ENCODE measurements at regions not wholly inside any gene's neighbourhood (a gene's known extent, or its start where the extent isn't known, plus 50 kb on each side); places are given as distances from the start of the nearest gene placed in this dataset.
"Not testable (repeated sequence)": the region's sequence is repeated elsewhere in the genome, so short reads cannot be mapped to it uniquely, and the experiment has no call there.

DNA sequence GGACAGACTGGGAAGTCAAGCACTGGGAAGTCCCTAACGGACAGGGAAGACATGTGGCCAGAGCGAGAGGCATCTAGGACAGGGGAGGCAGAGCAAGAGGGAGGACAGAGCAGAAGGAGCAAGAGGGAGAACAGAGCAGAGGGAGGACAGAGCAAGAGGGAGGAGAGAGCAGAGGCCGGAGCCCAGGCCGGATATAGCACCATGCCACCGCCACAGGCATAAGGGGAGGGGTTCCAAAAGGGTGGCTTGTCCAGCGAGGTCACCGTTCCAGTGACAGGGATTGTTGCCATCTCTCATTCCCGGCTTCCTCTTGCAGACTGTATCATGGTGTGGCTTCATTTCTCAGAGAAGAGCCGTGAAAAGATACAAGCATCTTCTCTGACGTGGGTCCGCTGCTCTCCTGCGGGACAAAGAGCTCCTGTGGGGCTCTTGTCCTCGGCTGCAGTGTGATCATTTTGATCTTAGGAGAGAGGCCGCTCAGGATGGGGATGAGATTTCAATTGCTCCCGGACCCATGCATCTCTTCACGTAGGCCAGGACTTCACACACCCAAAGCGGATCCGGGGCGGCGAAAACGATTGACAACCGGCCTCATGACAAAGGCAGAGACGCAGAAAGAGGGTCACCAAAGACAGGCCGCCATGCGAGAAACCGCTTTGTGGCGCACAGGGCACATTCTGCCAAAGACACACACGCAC, 160.6 kb upstream of the ZNF337 start:
- in situ Hi-C loops (cut with HindIII; ENCODE audit: low sequenced_read_pairs): not testable (repeated sequence)
- peak; percentile 24 for DNase-seq (ENCODE audit: low spot score)

DNA sequence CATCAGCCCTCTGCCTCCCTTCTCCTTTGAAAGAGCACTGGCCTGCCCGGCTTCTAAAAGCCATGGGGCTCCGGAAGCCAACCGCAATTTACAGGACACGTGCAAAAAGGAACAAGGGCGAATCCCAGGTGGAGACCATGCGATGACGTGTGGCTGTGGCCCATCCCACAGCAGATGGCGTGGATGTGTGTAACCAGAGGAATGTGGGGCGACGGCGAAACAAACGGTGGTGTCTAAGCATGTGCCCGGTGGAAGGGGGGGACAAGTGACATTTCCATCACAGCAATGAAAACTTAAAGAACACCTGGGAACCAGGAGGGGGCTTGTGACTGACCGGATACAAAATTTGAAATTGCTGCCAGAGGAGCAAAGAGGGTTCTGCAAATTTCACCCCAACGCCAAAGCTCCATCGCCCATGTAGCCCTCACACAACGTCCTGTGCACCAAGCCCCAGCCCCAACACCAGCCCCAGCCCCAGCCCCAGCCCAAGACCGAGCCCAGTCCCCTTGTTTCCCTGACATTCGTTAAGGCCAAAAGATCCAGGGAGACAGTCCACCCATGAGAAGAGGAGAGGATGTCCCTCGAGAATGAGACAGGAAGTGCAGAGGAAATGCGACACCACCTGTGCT, 159.7 kb upstream of the ZNF337 start:
- DNase-seq (ENCODE audit: low spot score): peak; percentile 23
- in situ Hi-C loops (cut with HindIII; ENCODE audit: low sequenced_read_pairs): no loop called here

DNA sequence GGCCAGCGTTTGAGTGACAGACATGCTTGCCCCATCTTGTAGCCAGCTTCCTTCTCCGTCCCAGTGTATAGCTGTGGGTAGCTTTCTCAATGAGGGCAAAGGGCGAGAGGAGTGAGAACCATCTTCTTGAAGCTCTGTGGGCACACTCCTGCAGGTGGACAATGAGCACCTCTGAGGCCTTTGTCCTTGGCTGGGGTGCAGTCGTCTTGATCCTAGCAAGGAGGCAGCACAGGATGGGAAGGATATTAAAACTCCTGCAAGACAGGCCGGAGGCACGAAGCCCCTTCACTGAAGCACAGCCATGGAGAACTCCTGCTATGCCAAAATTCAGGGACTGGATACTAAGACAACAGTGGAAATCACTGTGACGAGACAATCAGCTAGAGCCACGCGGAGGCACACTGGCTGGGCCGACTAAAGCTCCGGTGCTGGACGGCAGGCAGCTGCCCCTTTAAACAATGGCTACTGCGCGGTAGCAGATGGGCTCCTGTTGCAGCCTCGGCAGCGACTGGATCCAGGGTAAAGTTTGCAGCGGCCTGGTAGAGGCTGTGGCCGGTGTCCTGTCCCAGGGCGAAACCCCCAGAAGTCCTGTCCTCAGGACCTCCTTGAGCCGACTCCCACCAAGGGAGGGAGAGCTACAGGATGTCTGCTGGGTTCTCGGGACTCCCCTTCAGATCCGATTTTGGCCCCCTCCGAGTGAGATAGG, 159.0 kb upstream of the ZNF337 start:
- in situ Hi-C loops (cut with HindIII; ENCODE audit: low sequenced_read_pairs); DNase-seq (ENCODE audit: low spot score): not testable (repeated sequence)

DNA sequence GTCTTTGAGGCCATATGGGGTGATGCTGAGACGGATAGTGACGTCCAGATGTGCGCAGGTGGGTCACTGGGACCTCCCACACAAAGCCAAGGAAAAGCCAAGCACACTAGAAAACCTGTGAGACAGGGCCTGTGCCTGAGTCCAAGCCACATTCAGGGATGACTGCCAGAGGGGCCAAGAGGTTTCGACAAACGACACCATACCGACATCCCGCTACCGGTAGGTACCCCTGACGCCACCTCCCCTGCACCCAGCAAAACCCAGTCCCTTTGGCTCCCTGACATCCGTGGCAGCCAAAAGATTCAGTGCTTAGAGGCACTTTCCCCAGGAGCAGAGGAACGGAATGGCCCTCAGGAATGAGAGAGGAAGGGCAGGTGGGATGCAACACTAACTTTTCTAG, 158.0 kb upstream of the ZNF337 start:
- DNase-seq (ENCODE audit: low spot score); in situ Hi-C loops (cut with HindIII; ENCODE audit: low sequenced_read_pairs): not testable (repeated sequence)

DNA sequence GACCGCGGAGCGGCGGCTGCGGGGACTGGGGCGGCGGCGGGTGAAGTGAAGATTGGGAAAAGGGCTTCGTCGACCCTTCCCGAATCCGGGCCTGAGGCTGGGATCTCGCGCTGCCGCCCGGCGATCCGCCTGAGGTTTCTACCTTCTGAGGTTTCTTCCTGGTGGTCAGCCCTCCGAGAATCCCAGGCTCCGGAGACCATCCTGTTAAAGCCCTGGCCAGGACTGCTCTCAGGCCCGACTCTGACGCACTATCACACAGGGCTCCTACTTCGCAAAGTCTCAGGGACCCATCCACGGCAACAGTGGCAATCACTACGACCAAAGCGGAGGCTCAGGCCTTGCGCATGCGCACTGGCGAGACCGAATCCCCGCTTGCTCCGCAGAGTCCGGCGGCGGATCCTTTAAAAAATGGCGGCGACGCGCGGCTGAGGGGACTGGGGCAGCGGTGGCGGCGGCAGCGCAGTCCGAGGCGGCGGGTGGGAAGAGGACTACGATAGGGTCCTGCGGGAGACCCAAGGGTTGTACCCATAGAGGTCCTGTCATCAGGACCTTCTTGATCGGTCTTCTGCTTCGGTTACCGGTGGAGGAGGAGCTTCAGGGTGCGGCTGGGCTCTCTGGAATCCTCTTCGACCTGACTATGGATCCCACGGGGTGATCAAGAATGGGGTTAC, 157.2 kb upstream of the ZNF337 start:
- DNase-seq (ENCODE audit: low spot score): peak; percentile 82
- in situ Hi-C loops (cut with HindIII; ENCODE audit: low sequenced_read_pairs): not testable (repeated sequence)

DNA sequence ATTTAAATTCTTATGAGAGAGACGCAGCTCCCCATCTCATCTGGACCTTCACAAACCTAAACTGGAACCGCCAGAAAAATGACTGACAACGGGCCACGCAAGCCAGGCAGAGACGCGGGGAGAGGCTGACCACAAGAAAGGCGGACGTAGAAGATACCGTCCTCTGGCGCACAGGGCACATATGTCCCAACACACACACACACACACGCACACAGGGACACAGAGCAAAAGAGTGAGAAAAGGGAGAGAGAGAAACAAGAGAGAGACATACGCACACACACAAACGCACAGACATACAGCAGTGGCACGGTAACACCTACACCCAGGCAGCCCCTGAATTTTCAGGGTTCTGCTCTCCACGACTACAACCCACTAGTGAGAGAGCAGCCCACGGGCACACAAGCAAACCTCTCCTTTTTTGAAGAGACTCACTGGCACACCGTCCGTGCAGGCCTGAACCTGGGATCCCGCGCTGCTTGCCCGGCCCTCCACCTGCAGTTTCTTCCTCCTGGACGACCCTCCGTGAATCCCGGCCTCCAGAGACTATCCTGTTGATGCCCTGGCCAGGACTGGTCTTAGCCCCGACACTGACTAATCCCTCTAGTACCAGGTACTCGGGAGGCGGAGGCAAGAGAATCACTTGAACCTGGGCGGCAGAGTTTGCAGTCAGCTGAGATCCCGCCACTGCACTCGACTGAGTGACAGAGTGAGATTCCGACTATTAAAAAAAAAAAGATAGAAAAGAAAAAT, 156.5 kb upstream of the ZNF337 start:
- in situ Hi-C loops (cut with HindIII; ENCODE audit: low sequenced_read_pairs): not testable (repeated sequence)

DNA sequence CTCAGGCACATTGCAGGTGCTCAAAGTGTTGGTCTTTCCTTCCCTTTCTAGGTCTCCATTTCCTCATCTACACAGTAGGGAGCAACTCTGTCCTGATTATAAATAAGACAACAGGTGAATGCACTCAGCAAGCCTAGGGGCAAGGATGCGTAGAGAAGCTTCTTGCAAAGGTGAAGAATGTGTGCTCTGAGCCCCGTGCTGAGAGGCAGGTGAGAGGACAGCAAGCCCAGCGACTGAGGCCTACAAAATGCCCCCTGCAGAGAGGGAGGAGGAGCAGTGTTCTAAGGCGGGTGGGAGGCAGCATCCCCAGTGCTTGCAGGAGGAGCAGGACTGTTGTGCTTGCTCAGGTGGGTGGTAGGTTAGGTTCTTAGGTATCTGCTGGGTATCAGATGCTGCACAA, 153.5 kb upstream of the ZNF337 start:
- in situ Hi-C loops (cut with HindIII; ENCODE audit: low sequenced_read_pairs); DNase-seq (ENCODE audit: low spot score): not testable (repeated sequence)

More for the DNA sequence above, 156.5 kb upstream of the ZNF337 start:
- DNase-seq (ENCODE audit: low spot score): peak; percentile 36

DNA sequence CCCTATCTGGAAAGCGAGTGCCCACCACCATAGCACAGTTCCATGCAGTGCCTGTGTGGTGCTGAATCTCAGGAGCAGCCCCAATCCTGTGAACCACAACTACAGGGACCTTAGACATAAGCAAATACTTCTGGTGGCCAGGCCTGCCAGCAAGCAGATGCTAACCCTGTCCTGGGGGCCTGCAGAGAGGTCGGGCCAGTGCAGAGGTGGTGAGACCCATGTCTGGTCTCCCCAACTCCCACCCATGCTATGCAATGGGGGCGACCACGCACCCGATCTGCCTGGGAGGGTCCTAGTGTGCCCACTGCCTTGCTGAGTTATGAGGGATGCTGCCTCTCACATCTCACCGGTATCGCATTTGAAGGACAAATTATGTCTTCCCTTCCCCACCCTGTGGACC, 151.6 kb upstream of the ZNF337 start:
- in situ Hi-C loops (cut with HindIII; ENCODE audit: low sequenced_read_pairs): no loop called here
- no peak for DNase-seq (ENCODE audit: low spot score)

DNA sequence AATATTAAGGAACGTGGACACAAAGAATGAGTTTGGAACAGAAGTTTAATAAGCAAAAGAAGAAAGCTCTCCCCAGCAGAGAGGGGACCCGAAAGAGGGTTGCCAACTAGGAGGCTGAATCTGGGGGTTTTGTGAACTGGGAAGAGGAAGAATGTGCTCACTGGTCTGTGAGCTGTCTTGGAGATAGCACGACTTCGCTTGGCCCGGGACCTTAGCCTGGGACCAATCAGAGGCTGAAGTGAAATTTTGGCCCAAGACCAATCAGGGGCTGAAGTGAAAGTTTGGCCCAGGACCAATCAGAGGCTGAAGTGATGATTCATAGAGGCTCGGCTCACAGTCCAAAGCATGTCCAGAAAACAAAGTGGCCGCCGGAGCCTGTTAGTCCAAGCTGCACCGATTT, 148.0 kb upstream of the ZNF337 start:
- in situ Hi-C loops (cut with HindIII; ENCODE audit: low sequenced_read_pairs); DNase-seq (ENCODE audit: low spot score): not testable (repeated sequence)

DNA sequence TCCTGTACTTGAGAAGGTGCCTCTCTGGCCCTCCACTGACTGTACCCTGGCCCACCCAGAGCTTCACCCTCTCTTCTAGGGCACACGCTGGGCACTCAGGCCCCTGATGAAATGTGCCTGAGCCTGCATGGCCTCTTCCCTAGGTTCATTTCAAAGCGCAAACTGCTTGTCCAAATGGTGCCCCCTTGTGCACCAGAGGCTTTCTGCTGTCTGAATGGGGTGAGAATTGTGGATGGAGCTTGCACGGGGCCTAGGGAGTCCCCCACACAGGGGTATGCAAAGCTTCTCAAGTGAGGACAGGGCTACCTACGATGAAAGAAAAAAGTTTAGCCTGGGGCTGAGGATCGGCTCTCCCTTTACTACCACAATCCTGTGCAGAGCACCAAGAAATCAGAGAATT, 116.9 kb upstream of the ZNF337 start:
- in situ Hi-C loops (cut with HindIII; ENCODE audit: low sequenced_read_pairs); DNase-seq (ENCODE audit: low spot score): not testable (repeated sequence)

DNA sequence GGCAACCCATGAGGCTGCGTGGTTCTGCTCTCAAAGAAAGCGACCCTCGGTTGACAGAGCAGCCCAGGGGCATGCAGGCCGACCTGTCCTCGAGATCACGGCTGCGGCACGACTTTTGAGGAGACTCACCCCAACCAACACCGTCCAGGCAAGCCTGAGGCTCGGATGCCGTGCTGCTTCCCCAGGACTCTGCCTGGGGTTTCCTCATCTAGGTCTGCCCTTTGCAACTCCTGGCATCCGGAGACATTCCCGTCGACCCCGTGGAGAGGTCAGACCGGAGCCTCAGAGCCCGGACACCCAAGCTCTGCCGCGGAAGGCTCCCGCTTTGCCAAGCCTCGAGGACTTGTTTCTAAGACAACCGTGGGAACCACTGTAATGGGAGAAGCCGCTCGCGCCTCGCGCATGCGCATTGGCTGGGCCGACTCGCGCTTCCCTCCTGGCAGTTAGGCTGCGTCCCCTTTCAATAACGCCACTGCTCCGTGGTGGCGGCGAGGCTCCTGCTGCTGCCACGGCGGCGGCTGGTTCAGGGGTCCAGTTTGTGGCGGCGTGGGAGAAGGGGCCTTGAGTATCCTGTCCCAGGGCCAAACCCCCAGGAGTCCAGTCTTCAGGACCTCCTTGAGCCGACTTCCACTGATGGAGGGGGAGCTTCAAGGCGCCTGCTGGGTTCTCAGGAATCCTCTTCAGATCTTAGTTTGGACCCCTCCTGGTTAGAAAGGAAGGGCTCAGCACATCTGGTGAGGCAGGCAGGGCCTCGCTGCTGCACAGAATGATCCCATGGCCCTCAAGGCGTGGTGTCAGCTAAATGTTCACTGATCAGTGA, 101.7 kb upstream of the ZNF337 start:
- in situ Hi-C loops (cut with HindIII; ENCODE audit: low sequenced_read_pairs); DNase-seq (ENCODE audit: low spot score): not testable (repeated sequence)

DNA sequence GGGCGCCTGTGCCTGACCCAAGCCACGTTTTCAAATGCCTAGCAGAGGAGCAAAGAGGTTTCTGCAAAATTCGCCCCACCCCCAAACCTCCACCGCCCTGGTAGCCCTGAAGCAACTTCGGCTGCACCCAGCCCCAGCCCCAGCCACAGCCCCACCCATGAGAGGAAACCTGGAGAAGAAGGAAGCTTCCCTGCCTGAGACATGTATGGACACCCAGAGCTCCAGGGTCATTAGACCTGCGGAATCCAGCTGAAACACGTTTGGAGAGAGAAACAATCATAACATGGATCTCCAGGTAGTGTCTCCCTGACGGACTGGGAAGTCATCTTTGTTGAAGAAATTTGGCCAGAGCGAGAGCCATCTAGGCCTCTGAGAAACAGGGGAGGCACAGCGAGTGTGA, 100.4 kb upstream of the ZNF337 start:
- DNase-seq (ENCODE audit: low spot score); in situ Hi-C loops (cut with HindIII; ENCODE audit: low sequenced_read_pairs): not testable (repeated sequence)

DNA sequence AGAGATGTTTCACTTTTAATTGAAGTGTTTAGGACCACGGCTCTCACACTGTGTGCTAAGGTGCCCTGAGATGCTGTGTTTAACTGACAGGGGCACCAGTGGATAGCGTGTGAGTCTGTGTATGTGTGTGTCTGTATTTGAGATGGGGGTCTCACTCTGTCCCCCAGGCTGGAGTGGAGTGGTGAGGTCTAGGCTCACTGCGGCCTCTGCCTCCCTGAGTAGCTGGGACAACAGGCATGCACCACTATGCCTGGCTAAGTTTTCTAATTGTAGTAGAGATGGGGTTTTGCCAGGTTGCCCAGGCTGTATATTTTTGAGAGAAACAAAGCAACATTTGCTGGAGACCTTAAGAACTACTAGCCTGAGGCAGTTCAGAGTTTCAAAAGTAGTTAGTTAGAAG, 80.6 kb upstream of the ZNF337 start:
- DNase-seq (ENCODE audit: low spot score); in situ Hi-C loops (cut with HindIII; ENCODE audit: low sequenced_read_pairs): not testable (repeated sequence)

DNA sequence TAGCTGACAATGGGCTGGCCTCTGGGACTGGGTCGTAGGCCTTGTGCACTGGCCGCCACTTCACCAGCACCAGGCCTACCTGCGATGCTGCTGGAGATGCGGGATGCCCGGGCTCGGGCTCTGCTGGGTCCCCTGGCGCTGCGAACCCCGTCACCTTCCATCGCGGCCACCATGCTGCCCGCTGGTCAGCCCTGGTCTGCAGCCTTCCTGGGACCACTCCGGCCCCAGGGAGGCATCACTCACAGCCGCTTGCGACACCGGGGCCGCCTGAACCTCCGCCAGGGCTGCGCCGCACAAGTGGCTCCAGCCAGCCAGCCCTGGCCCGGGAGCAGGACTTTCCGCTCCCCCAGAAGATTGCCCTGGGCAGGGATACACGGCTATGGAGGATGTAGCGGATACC, 78.1 kb upstream of the ZNF337 start:
- in situ Hi-C loops (cut with HindIII; ENCODE audit: low sequenced_read_pairs); DNase-seq (ENCODE audit: low spot score): not testable (repeated sequence)

DNA sequence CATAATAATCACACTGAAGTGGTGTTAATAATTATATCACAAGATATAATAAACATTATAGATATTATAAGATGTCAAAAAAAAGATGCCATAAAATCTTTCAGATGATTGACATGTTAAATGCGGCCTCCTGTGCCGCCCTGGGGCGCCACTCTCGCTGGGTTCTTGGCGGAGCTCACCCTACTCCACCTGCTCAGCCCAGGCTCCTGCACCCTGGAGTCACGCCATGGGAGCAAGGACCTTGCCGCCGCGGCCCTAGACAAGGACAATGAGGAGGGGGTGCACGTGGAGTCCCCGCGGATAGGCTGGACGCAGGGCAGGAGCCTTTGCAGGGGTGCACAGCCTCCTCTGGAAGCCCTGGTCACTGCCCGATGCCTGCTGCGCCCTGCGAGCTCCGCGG, 77.5 kb upstream of the ZNF337 start:
- DNase-seq (ENCODE audit: low spot score); in situ Hi-C loops (cut with HindIII; ENCODE audit: low sequenced_read_pairs): not testable (repeated sequence)

DNA sequence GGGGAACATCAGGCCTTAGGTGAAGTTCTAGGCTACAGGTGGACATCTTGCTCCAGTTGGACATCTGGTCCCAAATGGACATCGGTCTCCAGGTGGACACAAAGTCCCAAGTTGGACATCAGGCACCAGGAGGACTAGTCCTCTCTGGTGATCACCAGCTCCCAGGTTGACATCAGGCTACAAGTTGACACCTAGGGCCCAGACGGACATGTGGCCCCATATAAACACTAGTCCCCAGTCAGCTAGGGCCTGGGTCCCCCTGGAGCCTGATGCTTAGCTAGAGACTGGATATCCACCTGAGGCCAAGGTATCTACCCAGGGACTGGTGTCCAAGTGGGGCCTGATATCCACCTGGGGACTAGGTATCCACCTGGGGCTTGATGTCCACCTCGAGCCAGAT, 75.8 kb upstream of the ZNF337 start:
- DNase-seq (ENCODE audit: low spot score); in situ Hi-C loops (cut with HindIII; ENCODE audit: low sequenced_read_pairs): not testable (repeated sequence)

DNA sequence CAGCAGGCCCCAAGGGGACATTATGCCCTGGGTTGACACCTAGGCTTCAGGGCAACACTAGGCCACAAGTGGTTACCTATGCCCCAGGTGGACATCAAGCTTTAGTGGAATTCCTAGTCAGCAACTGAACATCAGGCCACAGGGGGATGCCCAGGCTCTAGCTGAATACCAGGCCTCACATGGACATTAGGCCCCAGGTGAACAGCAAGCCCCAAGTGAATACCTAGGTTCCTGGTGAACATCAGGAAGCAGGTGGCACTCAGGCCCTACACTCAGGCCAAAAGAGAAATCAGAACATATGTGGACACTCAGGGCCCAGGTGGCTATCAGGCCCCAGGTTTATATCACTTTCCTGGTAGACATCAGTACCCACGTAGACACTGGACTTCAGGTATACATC, 75.2 kb upstream of the ZNF337 start:
- DNase-seq (ENCODE audit: low spot score); in situ Hi-C loops (cut with HindIII; ENCODE audit: low sequenced_read_pairs): not testable (repeated sequence)

DNA sequence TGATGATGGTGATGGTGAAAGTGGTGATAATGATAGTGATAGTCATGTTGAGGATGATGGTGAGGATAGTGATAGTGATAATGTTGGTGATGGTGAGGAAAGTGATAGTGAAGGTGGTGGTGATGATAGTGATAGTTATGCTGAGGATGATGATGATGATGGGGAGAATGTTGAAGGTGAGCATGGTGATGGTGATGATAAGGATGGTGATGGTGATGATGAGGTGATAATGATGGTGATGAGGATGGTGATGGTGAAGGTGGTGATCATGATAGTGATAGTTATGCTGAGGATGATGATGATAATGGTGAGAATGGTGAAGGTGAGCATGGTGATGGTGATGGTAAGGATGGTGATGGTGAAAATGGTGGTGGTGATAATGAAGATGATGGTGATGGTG, 64.9 kb upstream of the ZNF337 start:
- in situ Hi-C loops (cut with HindIII; ENCODE audit: low sequenced_read_pairs): no loop called here
- no peak for DNase-seq (ENCODE audit: low spot score)

All from G401 (cell line).